KOPT-K1 (cell line): ENCODE measurements at regions not wholly inside any gene's neighbourhood (a gene's known extent, or its start where the extent isn't known, plus 50 kb on each side); places are given as distances from the start of the nearest gene placed in this dataset.
"Not testable (repeated sequence)": the region's sequence is repeated elsewhere in the genome, so short reads cannot be mapped to it uniquely, and the experiment has no call there.

Experiments used
- H3K27ac ChIP-seq: fragments of 200-600 bp; sonication (generic); 2 replicates; pipeline ENCODE4 v1.5.1; 2016; ENCODE audit warnings: antibody characterized with exemption, mild to moderate bottlenecking, low read depth, low read length; ENCODE audit not compliant: poor library complexity, severe bottlenecking
- H3K36me3 ChIP-seq: fragments of 200-600 bp; sonication (generic); 2 replicates; pipeline ENCODE4 v1.5.1; 2017; ENCODE audit warnings: antibody characterized with exemption, mild to moderate bottlenecking, low read length, moderate library complexity; ENCODE audit not compliant: insufficient read depth
- H3K9me3 ChIP-seq: fragments of 200-600 bp; sonication (generic); 2 replicates; pipeline ENCODE4 v1.5.1; 2017; ENCODE audit warnings: antibody characterized with exemption, low read length, mild to moderate bottlenecking; ENCODE audit not compliant: insufficient read depth, poor library complexity, severe bottlenecking

DNA sequence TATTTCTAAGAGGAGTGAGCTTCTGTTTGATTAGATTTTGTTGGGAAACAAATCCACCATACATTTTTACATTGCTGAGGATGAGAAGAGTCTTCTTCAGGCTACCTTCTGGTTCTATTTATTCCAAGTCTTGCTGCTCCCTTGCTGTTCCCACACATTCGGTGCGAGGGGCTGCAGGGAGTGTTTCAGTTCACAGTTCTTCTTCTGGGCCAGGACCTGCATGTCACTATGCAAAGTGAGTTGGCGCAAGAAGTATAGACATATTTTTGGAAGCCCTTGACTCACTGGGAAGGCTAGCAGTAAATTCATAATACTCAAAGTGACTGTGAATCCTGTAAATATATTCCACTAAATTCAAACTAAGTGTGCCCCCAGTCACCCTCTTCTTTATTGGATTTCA is 657.9 kb downstream of the TAF11L14 start:
- no peak overlapping the region for H3K27ac ChIP-seq
- no peaks in the 10 kb centered on the region for H3K9me3 ChIP-seq
- no peaks in the 10 kb centered on the region for H3K36me3 ChIP-seq

DNA sequence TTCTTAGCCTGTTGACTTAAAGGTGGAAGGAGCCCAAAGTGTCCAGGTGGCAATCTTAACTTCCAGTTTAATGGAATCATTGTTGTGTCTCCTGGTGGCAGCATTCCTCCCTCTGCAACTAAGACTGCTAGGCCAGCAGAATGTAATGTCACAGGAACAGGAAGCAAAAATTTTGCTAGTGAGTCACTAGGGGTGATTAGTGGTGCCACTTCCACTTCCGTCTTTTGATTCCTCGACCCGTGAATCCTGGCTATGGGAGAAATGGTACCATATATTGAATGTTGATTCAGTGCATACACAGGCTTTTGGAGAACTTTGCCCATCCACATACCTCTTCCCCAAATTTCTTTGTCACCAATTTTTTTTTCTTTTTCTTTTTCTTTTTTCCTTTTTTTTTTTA is 661.4 kb downstream of the TAF11L14 start:
- H3K9me3 ChIP-seq, H3K27ac ChIP-seq, H3K36me3 ChIP-seq: not testable (repeated sequence)

DNA sequence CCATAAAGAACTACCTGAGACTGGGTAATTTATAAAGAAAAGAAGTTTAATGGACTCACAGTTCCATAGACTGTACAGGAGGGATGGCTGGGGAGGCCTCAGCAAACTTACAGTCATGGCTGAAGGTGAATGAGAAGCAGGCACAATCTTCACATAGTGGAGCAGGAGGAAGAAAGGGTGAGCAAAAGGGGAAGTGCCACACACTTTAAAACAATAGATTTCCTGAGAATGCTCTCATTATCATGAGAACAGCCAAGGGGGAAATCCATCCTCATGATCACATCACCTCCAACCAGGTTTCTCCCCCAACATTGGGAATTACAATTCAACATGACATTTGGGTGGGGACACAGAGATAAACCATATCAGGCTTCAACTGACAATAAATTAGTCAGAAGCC is 664.9 kb downstream of the TAF11L14 start:
- H3K36me3 ChIP-seq: no peaks in the 10 kb centered on the region
- H3K9me3 ChIP-seq: no peaks in the 10 kb centered on the region
- H3K27ac ChIP-seq: no peak overlapping the region

DNA sequence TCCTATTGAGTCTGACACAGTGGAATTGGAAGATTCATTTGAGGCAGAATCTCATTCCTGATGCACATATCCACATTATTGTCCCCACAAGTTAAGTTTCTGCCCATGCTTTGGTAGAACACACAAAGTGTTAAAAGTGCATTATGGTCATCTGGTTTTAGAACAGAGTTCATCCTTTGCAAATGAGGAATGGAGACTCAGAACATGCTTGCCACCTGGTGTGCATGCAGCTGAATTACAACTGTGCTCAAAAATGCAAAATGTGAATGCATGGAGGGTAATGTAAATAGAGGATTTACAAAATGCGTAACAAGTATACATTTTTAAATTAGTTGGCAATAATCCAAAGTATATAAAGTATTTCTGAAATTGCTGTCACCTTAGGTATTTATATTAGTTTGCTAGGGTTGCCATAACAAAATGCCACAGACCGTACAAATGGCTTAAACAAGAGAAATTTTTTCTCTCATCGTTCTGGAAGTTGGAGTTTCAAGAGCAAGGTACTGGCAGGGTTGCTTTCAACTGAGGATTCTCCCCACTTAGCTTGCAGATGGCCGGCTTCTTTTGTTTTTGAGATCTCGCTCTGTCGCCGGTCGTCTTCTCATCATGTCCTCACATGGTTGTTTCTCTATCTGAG is 671.1 kb downstream of the TAF11L14 start:
- Histone ChIP-seq H3K27ac (no peak overlapping the region), H3K9me3 (no peaks in the 10 kb centered on the region), H3K36me3 (no peaks in the 10 kb centered on the region)

DNA sequence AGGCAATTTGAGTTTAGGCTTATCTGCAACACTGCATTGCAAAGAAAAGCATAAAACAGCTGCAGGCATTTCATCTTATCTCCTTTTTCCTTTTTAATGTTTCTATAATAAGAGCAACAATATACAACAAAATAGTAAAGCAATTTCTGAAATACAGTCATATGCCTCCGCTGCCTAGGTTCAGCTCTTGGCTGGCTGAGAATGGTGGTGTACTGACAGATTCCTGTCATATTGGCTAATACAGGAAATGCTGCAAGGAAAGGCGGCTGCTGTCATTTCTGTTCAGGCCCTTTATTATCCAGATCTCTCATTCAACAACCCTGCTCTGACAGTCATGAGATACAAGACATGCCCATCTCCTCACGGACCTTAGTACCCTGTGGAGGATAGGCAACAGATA is 677.0 kb downstream of the TAF11L14 start:
- no peak overlapping the region for H3K27ac ChIP-seq
- H3K9me3 ChIP-seq: no peaks in the 10 kb centered on the region
- H3K36me3 ChIP-seq: no peaks in the 10 kb centered on the region

DNA sequence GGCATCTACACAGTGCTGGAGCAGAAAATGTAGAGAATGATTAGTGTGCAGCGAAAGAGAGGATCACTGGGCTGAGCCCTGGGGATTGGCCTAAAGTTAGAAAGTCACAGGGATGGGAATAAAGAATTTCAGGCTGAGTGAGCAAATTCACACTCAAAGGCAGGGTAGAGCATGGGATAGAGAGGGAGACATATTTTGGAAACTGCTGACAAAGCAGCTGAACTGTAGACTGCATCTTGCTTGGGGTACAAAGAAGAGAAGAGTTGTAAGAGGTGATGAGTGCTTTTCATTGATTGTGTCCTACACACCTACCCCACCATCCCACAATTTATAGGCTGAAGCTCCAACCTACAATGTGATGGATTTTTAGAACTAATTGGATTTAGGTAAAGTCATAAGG is 677.8 kb downstream of the TAF11L14 start:
- Histone ChIP-seq H3K27ac (no peak overlapping the region), H3K36me3 (no peaks in the 10 kb centered on the region), H3K9me3 (no peaks in the 10 kb centered on the region)

DNA sequence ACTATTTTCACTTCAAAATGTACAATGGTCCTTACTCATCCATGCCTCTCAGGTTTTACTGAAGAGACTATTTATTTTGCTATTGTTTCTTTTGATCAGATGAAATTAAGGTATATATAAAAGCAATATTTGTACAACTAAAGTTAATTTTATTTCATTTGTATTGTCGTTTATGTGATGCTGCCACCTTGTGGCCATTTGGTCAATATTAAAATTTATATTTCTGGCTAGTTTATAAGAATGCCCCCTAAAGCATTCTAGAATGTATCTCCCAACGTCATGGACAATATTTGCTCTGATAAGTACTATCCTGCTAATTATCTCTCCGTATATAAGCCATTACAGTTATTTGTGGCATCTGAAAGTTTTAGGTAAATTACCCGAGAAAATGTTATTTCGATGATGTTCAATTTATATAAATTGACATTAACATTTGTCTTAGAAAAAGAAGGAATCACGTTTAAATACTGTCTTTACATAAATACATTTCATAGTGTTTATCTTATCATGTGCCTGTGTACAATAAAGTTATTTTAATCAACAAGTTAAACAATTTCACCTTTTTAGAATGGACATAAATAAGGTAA is 680.0 kb downstream of the TAF11L14 start:
- Histone ChIP-seq H3K36me3 (no peaks in the 10 kb centered on the region), H3K27ac (no peak overlapping the region), H3K9me3 (no peaks in the 10 kb centered on the region)

DNA sequence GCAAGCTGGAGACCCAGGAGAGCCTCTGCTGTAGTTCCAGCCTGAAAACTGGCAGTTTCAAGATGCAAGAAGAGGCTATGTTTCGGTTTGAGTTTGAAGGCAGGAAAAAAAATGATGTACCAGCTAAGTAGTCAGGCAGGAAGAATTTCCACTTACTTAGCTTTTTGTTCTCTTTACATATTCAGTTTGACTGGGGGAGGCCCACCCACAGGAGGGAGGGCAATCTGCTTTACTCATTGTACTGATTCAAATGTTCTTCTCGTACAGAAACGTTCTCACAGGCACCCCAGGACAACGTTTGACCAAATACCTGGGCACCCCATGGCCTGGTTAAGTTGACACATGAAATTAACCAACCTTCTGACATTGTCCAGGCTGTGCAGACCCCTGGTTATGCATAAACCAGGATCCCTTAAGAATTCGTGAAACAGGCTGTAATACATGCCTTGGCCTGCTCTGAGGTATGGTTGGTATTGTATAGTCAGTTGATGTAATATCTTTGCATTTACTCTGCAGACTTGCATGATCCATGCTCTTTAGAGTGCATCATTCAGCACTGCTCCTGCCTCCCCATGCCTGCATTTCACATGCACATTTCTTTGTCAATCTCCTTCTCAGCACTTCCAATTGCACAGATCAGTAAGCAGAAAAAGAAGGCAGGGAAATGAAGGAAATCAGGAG is 687.1 kb downstream of the TAF11L14 start:
- Histone ChIP-seq H3K9me3 (no peaks in the 10 kb centered on the region), H3K36me3 (no peaks in the 10 kb centered on the region), H3K27ac (no peak overlapping the region)

DNA sequence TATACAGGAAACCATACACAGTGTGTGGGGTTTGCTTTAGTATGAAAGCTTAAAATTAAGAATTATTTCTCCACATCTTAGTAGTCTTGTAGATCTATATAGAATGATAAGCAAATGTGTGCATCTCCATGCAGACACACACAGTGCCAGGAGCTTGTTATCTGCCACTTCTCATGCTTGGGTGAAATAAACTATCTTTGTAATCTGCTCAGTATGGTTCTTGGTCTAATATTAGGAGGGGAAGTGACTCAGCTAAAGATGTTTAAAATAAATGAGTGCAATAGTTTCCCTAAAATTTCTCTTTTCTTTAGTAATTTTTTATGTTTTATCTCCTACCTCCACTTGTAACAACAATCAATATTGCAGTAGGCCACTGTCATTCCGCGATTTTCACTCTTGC is 689.6 kb downstream of the TAF11L14 start:
- H3K9me3 ChIP-seq: no peaks in the 10 kb centered on the region
- H3K36me3 ChIP-seq: no peaks in the 10 kb centered on the region
- no peak overlapping the region for H3K27ac ChIP-seq

DNA sequence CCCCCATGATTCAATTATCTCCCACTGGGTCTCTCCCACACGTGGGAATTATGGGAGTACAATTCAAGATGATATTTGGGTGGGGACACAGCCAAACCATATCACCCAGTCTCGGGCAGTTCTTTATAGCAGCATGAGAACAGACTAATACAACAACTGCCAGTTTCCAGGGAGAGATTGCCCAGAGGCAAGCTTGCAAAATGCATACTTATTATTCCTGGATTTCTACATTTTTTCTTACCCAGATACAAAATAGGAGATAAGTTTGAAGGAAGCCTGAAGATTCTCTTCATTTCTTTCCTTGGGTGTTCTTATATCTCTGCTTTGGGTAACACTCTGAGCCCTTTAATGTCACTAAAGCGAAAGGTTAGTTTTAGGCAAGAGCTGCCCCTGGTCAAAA is 691.2 kb downstream of the TAF11L14 start:
- no peaks in the 10 kb centered on the region for H3K36me3 ChIP-seq
- H3K27ac ChIP-seq: no peak overlapping the region
- H3K9me3 ChIP-seq: no peaks in the 10 kb centered on the region

DNA sequence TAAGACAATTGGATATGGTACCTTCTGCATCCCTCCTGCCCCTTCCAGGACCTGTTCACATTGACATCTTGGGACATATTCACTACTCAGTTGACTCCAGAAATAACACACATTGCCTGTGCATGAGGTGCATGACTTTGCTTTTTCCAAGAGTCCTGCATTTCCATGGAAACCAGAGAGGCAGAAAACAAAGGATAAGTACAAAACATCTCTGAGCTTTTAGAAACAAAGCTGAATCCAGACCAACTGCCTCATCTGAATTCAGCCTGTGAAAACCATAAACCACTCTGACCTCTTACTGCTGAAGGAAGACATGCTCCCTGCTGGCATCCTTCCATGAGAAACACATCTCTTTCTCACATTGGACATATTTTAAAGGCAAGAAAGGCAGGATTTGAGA is 695.1 kb downstream of the TAF11L14 start:
- H3K36me3 ChIP-seq: no peaks in the 10 kb centered on the region
- no peaks in the 10 kb centered on the region for H3K9me3 ChIP-seq
- H3K27ac ChIP-seq: no peak overlapping the region

DNA sequence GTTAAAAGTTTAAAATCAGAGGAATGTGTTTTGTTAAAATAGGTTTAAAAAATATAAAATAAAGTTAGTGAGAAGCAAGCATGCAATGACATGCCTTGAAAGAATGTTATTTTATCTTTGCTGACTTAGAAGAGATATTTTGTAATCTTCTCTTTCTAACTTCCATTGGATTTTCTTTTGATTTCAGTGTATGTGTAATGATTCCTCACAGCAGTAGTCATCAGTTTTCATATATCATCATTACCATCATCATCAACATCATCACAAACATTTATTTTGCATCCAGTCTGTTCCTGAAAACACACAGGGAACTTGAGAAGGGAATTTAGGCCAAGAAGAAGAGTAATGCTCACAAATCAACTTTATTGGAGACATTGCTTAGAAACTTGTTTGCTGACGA is 699.6 kb downstream of the TAF11L14 start:
- Histone ChIP-seq H3K9me3 (no peaks in the 10 kb centered on the region), H3K27ac (no peak overlapping the region), H3K36me3 (no peaks in the 10 kb centered on the region)

DNA sequence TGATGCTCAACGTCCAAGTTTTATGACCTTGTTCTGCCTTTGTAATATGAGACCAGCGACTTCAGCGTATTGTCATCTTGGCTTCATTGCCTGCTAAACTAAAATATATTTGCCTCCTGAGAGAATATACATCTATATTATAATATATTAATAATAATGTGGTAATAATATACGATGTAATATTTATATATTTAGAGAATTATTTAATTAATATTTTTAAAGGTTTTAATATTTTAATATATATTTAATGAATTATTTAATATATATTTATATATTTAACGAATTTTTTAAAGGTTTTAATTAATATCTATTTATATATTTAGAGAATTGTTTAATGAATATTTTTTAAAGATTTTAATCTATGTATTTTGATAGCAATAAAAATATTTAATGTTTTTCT is 700.7 kb downstream of the TAF11L14 start:
- Histone ChIP-seq H3K36me3 (no peaks in the 10 kb centered on the region), H3K27ac (no peak overlapping the region), H3K9me3 (no peaks in the 10 kb centered on the region)

DNA sequence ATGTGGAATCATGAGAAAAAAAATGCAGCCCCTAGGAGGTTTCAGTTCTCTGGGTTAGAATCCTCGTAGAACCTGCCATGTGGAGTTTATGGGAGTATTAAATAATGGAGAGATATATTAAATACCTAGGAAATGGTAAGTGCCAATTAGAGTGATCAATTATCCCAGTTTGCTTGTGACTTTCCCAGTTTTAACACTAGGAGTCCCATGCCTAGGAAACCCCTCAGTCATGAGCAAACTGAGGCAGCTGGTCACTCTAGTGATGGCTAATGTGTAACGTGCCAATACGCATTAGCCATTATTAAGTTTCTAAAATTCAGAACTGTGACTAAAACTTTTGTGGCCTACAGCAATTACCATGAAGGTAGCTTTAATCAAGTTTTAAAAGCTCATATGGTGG is 720.6 kb downstream of the TAF11L14 start:
- H3K27ac ChIP-seq: no peak overlapping the region
- no peaks in the 10 kb centered on the region for H3K36me3 ChIP-seq
- no peaks in the 10 kb centered on the region for H3K9me3 ChIP-seq

DNA sequence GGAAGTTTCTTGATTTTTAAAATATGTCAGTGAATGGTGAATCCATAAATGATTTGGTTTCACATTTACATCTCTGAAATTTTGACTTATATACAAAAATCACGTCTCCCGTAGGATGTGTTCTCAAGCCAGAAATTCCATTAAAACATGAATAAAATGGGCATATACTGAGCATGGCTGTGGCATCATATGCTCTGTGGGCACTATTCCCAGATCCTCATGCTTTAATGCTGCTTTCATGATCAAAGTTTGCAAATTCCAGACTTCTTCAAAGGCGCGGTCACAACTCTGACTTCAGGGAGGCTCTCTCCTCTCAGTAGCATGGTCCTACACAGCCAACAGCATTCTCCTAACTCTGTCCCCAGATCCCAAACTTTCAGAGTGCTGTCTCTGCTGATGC is 723.2 kb downstream of the TAF11L14 start:
- Histone ChIP-seq H3K36me3 (no peaks in the 10 kb centered on the region), H3K27ac (no peak overlapping the region), H3K9me3 (no peaks in the 10 kb centered on the region)

DNA sequence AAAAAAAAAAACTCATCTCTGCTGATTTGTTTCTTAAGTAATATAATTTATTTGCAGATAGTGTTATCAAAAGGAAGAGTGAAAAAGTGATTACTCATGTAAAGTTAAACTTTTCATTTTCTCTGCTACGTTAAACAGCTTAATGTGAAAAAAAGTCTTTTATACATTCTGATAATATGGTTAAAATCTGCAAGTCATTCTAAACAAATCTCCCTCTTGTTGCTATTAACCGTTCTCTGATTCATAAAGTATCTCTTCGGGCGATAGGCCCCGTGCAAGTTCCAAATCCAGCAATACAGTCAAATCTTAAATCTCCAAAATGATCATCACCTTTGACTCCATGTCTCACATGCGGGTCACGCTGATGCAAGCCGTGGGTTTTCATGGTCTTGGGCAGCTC is 732.0 kb downstream of the TAF11L14 start:
- Histone ChIP-seq H3K27ac (no peak overlapping the region), H3K9me3 (no peaks in the 10 kb centered on the region), H3K36me3 (no peaks in the 10 kb centered on the region)
